ENCODE measurements at regions not wholly inside any gene's neighbourhood (a gene's known extent, or its start where the extent isn't known, plus 50 kb on each side); places are given as distances from the start of the nearest gene placed in this dataset.

- no peak overlapping the region for H3K27ac Mint-ChIP-seq
- no peaks in the 10 kb centered on the region for H3K27me3 Mint-ChIP-seq
- peaks cover 15% of the 10 kb centered on the region for H3K9me3 Mint-ChIP-seq
- no peak overlapping the region for H3K4me3 Mint-ChIP-seq
- no peaks in the 10 kb centered on the region for H3K36me3 Mint-ChIP-seq (ENCODE audit: low read depth)
- no peaks in the 10 kb centered on the region for H3K4me1 Mint-ChIP-seq (ENCODE audit: low read depth)
Measured at GRCh38 chr13:80751854-80752253, 410.9 kb upstream of the SPRY2 start.

DNA sequence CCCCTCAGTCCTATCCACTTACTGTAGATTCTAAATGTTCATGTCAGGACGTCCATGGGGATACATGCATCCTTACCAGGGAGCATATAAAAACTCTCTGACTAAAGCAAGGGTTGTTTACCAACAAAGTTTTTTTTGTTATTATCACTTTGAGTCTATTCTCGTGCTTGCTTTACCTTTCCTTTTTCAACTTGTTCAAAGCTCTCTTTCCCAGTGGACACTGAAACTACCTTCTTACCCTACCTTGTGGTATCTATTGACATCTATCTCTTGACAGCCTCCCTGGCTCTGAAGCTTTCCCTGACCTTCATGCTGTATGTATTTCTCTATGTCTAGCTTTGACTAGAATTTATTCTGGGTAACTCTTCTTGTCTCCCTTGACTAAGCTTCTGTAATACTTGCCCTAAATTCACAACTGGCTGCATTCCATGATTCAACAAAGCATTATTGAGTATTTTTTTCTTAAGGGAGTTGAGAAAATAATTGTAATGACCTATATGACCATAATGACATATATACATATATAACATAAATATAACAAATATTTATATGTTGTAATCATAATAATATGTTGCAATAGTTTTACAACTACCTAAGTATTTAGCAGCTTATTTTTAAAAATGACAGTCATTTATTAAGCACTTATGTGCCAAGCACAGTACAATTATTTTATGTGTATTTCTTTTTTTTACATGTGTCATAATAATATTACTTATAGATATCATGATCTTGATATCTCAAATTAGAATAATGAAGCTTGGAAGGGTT lies 403.4 kb upstream of the SPRY2 start:
- H3K9me3 Mint-ChIP-seq = peaks cover 4% of the 10 kb centered on the region
- no peak overlapping the region for H3K4me3 Mint-ChIP-seq
- no peaks in the 10 kb centered on the region for H3K4me1 Mint-ChIP-seq (ENCODE audit: low read depth)
- H3K27me3 Mint-ChIP-seq = no peaks in the 10 kb centered on the region
- no peaks in the 10 kb centered on the region for H3K36me3 Mint-ChIP-seq (ENCODE audit: low read depth)
- no peak overlapping the region for H3K27ac Mint-ChIP-seq

DNA sequence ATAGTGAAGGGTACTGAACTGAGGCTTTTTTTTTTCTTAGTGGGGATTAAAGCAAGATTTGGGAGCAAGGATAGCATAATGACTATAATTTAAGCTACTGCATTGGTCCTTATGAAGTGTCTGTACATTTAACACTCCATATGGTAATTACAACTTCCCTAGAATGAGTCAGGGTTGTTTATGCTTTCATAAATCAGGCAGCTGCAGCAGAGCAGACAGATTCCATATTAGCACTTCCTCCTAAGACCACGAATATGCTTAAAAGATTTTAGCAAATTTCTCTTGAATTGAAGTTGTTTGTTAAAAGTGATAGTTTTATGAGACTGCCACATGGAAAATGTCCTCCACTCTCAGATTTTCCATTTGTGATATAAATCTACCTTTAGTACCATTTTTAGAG lies 401.1 kb upstream of the SPRY2 start:
- Mint-ChIP-seq H3K4me3 (no peak overlapping the region), H3K36me3 (ENCODE audit: low read depth) (no peaks in the 10 kb centered on the region), H3K4me1 (ENCODE audit: low read depth) (no peaks in the 10 kb centered on the region), H3K27ac (no peak overlapping the region), H3K27me3 (no peaks in the 10 kb centered on the region), H3K9me3 (peaks cover 13% of the 10 kb centered on the region)

DNA sequence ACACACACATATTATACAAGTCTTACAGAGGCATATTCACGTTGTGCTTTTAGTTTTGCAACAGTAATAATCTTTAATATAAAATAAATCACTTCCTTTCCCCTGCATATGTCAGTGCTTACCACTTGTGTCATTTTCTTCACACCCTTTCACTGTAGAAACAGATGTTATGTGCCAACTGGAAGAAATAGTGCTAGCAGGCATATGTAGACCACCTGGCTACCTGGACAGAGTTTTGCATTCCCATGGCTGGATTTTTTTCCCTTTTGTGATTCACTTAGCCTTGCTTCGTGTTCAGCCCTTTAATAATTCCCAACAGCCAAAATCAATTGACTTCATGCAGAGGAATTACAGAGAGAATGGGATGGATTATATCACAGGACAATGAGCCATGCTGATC lies 399.1 kb upstream of the SPRY2 start:
- Mint-ChIP-seq H3K27ac (no peak overlapping the region), H3K36me3 (ENCODE audit: low read depth) (no peaks in the 10 kb centered on the region), H3K27me3 (no peaks in the 10 kb centered on the region), H3K4me3 (no peak overlapping the region), H3K9me3 (peaks cover 13% of the 10 kb centered on the region), H3K4me1 (ENCODE audit: low read depth) (no peaks in the 10 kb centered on the region)

DNA sequence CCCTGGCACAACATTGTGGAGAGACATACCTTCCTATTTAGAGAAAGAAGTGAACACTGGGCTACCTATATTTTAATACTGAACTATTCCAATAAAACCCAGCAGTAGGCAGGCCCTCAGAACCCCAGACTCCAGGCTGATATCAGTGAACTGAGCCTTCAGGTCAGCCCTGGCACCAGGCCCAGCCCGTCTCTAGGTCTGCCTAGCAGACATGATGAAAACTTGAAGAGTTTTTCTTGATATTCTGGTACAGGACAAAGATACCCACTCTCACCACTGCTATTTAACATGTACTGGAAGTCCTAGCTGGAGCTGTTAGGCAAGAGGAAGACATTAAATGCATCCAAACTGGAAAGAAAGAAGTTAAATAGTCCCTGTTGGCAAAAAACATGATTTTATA lies 396.6 kb upstream of the SPRY2 start:
- H3K4me3 Mint-ChIP-seq = no peak overlapping the region
- no peak overlapping the region for H3K27ac Mint-ChIP-seq
- peaks cover 13% of the 10 kb centered on the region for H3K9me3 Mint-ChIP-seq
- no peaks in the 10 kb centered on the region for H3K36me3 Mint-ChIP-seq (ENCODE audit: low read depth)
- H3K27me3 Mint-ChIP-seq = no peaks in the 10 kb centered on the region
- no peaks in the 10 kb centered on the region for H3K4me1 Mint-ChIP-seq (ENCODE audit: low read depth)

DNA sequence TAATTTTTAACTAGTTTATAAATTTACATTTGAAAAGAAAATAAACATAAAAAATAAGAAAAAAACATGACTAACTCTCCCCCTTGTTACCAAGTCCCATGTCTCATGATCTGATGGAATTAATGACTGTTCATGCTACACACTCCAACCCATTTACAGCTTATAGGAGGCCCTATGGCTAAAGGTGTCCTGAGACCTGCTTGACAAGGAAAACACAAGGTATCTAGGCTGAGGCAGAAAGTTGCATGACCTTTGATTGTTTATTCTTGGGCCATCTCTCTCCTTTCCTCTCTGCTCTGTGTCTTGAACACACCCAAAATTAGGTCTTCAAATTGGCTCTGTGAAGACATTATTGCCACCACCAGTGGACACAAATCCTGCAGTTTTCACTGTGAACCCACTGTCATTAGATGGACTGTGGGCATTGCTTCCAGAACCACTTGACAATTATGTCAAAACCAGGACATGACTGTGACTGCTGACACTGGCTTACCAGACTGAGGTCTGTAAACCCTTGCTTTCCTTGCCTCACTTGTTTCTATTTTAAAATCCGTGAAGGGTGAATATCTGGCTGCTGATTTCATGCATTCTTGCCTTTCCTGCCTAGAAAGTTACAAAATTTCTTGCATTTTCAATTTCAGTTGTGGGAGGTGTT lies 386.5 kb upstream of the SPRY2 start:
- no peaks in the 10 kb centered on the region for H3K4me1 Mint-ChIP-seq (ENCODE audit: low read depth)

DNA sequence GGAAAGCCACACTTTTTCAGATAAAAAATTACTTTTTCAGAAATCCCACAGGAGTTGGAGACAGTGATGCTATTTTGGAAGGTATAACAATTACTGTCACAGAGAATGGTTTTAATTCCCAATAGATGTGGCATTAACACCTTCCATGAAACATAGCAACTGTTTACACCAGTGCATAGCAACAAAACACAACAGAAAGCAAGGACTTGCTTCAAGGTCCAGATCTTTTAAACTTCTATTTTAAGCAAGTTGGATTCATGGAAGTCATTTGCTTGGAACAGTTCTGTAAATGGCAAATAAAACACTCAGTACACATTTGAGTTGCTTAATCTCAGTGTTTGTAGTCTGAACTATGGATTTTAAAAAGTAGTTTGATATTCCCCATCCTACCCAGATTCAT lies 385.9 kb upstream of the SPRY2 start:
- Mint-ChIP-seq H3K27me3 (no peaks in the 10 kb centered on the region), H3K36me3 (ENCODE audit: low read depth) (no peaks in the 10 kb centered on the region), H3K27ac (no peak overlapping the region), H3K4me3 (no peak overlapping the region), H3K4me1 (ENCODE audit: low read depth) (no peaks in the 10 kb centered on the region), H3K9me3 (peaks cover 16% of the 10 kb centered on the region)

More for the DNA sequence above, 386.5 kb upstream of the SPRY2 start:
- peaks cover 16% of the 10 kb centered on the region for H3K9me3 Mint-ChIP-seq
- no peaks in the 10 kb centered on the region for H3K27me3 Mint-ChIP-seq
- no peak overlapping the region for H3K27ac Mint-ChIP-seq
- no peak overlapping the region for H3K4me3 Mint-ChIP-seq
- H3K36me3 Mint-ChIP-seq (ENCODE audit: low read depth) = no peaks in the 10 kb centered on the region

GRCh38 chr13:80721689-80722088 lies 380.8 kb upstream of the SPRY2 start:
- no peaks in the 10 kb centered on the region for H3K27me3 Mint-ChIP-seq
- H3K4me1 Mint-ChIP-seq (ENCODE audit: low read depth) = no peaks in the 10 kb centered on the region
- H3K36me3 Mint-ChIP-seq (ENCODE audit: low read depth) = no peaks in the 10 kb centered on the region
- H3K9me3 Mint-ChIP-seq = peaks cover 7% of the 10 kb centered on the region
- H3K27ac Mint-ChIP-seq = no peak overlapping the region
- H3K4me3 Mint-ChIP-seq = no peak overlapping the region

DNA sequence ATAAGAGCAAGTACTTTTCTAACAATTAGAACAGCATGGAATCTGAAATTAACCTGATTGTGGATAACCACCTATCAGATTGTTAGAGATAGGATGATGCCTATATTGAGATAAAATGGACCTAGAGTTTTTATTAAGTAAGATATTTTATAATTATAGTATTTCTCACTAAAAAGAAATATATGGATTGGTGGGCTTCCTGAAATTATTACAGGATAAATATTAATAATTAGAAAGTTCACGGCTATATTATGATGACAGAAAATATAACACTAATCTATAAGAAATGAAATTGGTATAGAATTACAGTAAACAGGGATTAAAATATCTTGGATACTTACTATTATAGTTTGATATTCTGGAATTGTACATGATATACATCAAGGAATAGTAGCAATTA lies 378.0 kb upstream of the SPRY2 start:
- H3K27ac Mint-ChIP-seq = no peak overlapping the region
- peaks cover 4% of the 10 kb centered on the region for H3K9me3 Mint-ChIP-seq
- H3K27me3 Mint-ChIP-seq = no peaks in the 10 kb centered on the region
- no peak overlapping the region for H3K4me3 Mint-ChIP-seq
- H3K36me3 Mint-ChIP-seq (ENCODE audit: low read depth) = no peaks in the 10 kb centered on the region
- H3K4me1 Mint-ChIP-seq (ENCODE audit: low read depth) = no peaks in the 10 kb centered on the region

DNA sequence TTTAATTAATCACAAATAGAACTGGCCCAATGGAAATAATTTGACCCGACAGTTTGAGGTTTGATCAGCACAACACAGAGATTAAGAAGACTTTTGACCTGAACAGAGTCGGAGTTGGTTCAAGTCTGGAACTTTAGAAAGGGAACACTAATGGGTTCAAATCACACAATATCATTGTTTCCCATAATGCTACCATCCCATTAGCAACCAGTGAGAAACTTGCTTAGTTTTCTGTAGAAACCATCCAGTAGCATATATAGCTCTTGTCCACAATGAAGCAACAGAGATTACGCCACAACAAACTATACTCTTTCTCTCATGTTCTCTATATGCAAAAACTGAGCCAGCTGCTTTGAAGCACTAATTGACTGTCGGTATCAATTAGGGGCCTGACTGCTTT lies 376.9 kb upstream of the SPRY2 start:
- Mint-ChIP-seq H3K36me3 (ENCODE audit: low read depth) (no peaks in the 10 kb centered on the region), H3K4me1 (ENCODE audit: low read depth) (no peaks in the 10 kb centered on the region), H3K4me3 (no peak overlapping the region), H3K27ac (no peak overlapping the region), H3K27me3 (no peaks in the 10 kb centered on the region), H3K9me3 (peaks cover 7% of the 10 kb centered on the region)

- H3K4me3 Mint-ChIP-seq = no peak overlapping the region
- no peak overlapping the region for H3K27ac Mint-ChIP-seq
- no peaks in the 10 kb centered on the region for H3K4me1 Mint-ChIP-seq (ENCODE audit: low read depth)
- no peaks in the 10 kb centered on the region for H3K27me3 Mint-ChIP-seq
- no peaks in the 10 kb centered on the region for H3K36me3 Mint-ChIP-seq (ENCODE audit: low read depth)
- peaks cover 7% of the 10 kb centered on the region for H3K9me3 Mint-ChIP-seq
Measured at GRCh38 chr13:80716610-80717081, 375.7 kb upstream of the SPRY2 start.

DNA sequence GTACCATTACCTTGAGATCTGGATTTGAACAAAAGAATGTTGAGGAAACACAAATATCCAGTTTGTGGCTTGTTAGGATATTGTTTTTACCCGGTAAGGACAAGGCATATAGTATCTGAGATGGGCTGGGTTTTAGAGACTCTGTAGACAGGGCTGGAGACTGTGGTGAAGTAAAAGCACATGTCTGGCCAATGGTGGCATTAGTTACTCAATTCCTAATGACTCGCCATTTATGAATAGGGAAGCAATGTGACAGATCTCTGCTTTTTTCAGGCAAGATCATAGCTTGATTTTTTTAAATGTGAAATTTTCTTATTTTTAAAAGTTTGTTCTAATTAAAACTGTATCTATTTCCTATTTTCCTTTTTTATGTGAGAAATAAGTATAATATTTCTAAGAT lies 371.1 kb upstream of the SPRY2 start:
- Mint-ChIP-seq H3K27me3 (no peaks in the 10 kb centered on the region), H3K27ac (no peak overlapping the region), H3K4me1 (ENCODE audit: low read depth) (no peaks in the 10 kb centered on the region), H3K36me3 (ENCODE audit: low read depth) (no peaks in the 10 kb centered on the region), H3K9me3 (peaks cover 7% of the 10 kb centered on the region), H3K4me3 (no peak overlapping the region)

GRCh38 chr13:80708791-80709190 lies 367.9 kb upstream of the SPRY2 start:
- peaks cover 7% of the 10 kb centered on the region for H3K9me3 Mint-ChIP-seq
- H3K4me1 Mint-ChIP-seq (ENCODE audit: low read depth) = no peaks in the 10 kb centered on the region
- no peaks in the 10 kb centered on the region for H3K27me3 Mint-ChIP-seq
- no peaks in the 10 kb centered on the region for H3K36me3 Mint-ChIP-seq (ENCODE audit: low read depth)
- H3K4me3 Mint-ChIP-seq = no peak overlapping the region
- H3K27ac Mint-ChIP-seq = no peak overlapping the region

DNA sequence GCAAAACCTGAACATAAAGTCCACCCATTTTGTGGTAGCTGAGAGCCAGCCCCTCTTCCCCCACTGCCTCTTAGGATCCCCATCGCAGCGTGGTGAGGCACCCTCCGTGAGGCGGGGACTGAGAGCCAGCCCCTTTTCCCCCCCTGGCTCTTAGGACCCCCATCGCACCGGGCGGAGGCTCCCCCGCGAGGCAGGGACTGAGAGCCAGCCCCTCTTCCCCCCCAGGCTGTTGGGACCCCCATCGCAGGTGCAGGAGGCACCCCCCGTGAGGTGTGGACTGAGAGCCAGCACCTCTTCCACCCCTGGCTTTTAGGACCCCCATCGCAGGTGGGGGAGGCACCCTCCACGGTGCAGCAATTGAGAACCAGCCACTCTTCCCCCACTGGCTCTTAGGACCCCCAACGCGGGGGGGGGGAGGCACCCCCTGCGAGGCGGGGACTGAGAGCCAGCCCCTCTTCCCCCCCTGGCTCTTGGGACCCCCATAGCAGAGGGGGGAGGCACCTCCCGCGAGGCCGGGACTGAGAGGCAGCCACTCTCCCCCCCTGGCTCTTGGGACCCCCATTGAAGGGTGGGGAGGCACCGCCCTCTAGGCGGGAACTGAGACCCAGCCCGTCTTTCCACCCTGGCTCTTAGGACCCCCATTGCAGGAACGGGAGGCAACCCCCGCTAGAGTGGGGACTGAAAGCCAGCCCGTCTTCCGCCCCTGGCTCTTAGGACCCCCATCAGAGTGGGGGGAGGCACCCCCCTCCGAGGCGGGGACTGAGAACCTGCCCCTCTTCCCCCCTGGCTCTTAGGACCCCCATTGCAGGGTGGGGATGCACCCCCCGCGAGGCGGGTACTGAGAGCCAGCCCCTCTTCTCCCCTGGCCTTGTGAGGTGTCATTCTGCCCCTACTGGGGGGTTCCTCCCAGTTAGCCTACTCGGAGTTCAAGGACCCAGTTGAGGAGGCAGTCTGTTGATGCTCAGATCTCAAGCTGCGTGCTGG lies 366.4 kb upstream of the SPRY2 start:
- H3K4me3 Mint-ChIP-seq = no peak overlapping the region
- no peaks in the 10 kb centered on the region for H3K4me1 Mint-ChIP-seq (ENCODE audit: low read depth)
- no peaks in the 10 kb centered on the region for H3K36me3 Mint-ChIP-seq (ENCODE audit: low read depth)
- no peaks in the 10 kb centered on the region for H3K27me3 Mint-ChIP-seq
- no peak overlapping the region for H3K27ac Mint-ChIP-seq
- peaks cover 6% of the 10 kb centered on the region for H3K9me3 Mint-ChIP-seq

- no peaks in the 10 kb centered on the region for H3K27me3 Mint-ChIP-seq
- no peaks in the 10 kb centered on the region for H3K36me3 Mint-ChIP-seq (ENCODE audit: low read depth)
- H3K27ac Mint-ChIP-seq = no peak overlapping the region
- peaks cover 9% of the 10 kb centered on the region for H3K9me3 Mint-ChIP-seq
- no peaks in the 10 kb centered on the region for H3K4me1 Mint-ChIP-seq (ENCODE audit: low read depth)
- no peak overlapping the region for H3K4me3 Mint-ChIP-seq
Measured at GRCh38 chr13:80706164-80706471, 365.2 kb upstream of the SPRY2 start.
